Islet of Langerhans (tissue), 1 donor: ENCODE measurements at regions not wholly inside any gene's neighbourhood (a gene's known extent, or its start where the extent isn't known, plus 50 kb on each side); places are given as distances from the start of the nearest gene placed in this dataset.

Source experiments
- FAIRE-seq: peaks from one replicate; lab custom pipeline; 2011; peaks lifted over from hg19 to GRCh38; lab: Jason Lieb, UNC

- FAIRE-seq, result no peak
Observed at GRCh38 chr4:189279188-189279587, 661.5 kb upstream of the FRG1 start.

DNA sequence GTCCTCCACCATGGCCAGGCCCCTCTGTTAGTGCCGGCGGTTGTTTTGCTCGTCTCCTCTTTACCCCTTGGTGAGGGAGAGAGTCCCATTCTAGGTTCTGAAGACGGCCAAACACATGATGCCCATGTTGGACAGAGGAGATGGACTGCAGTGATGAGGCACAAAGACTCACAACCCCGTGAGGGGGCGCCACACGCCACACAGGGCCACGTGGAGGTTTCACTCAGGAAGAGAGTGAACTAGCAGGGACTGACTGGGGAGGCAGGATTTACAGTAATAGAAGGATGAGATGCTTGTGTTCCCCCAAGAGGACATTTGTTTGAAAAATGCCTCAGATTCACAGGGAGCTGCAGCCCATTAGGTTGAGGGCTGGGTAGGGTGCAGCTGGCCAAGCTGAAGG, 655.3 kb upstream of the FRG1 start:
- no peak for FAIRE-seq

GRCh38 chr4:189291939-189292338, 648.7 kb upstream of the FRG1 start:
- no peak for FAIRE-seq

DNA sequence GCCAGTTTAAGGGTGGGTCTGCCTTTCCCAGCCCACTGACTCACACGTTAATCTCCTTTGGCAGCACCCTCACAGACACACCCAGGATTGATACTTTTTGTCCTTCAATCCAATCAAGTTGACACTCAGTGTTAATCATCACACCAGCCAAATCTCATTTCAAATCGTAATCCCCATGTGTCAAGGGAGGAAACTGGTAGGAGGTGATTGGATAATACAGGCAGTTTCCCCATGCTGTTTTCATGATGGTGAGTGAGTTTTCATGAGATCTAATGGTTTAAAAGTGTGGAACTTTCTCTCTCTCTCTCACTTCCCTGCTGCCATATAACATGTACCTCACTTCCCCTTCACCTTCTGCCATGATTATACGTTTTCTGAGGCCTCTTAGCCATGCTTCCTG, 647.2 kb upstream of the FRG1 start:
- FAIRE-seq, result no peak

DNA sequence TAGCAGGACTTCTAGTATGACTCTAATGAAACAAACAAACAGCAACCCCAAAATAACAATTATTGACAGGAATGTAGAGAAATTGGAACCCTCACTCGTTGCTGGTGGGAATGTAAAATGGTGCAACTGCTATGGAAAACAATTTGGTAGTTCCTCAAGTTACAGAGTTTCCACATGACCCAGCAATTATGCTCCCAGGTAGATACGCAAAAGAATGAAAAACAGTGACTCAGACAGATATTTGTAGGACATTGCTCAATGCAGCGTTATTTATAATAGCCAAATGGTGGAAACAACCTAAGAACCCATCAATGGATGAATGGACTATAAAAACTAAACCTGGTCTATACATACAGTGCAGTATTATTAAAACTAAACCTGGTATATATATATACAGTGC, 646.1 kb upstream of the FRG1 start:
- no peak for FAIRE-seq

DNA sequence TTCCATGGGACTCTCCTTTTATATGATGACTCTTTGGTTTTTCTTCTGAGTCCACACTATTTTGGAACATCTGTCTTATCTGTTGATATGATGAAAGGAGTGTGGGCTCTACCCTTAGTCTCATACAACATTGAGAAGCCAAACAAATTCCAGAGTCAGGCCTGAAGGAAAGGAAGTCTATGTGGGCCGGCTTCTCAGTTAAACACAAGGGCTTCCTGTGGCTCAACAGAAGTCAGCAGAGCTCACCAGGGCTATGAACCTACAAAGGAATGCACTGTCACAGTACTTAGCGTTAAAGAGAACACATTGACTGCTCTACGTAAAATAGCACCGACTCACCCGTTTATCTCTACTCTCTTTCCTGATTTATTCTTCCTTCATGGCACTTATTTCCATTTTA, 641.0 kb upstream of the FRG1 start:
- no peak for FAIRE-seq

GRCh38 chr4:189301692-189302091, 639.0 kb upstream of the FRG1 start:
- no peak for FAIRE-seq

- FAIRE-seq, result no peak
Observed at GRCh38 chr4:189302719-189303118, 638.0 kb upstream of the FRG1 start.

DNA sequence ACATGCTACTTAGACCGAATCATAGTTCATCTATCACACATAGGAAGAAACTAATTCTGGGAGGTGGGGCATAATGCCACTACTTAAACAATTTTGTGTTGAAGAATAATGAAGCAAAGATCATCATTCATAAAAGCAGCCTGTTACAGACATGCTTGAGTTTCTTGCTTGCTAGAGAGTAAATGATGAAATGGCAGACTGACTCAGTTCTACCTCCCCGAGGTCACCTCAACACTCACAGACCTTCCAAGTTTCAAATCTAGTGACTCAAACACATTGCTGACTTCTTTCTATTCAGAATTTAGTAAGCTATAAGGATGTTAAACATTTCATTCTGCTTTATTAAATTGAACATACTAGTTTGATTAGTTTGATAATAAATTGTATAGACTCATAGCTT, 636.5 kb upstream of the FRG1 start:
- no peak for FAIRE-seq

GRCh38 chr4:189304809-189305208, 635.9 kb upstream of the FRG1 start:
- no peak for FAIRE-seq

- no peak for FAIRE-seq
Observed at GRCh38 chr4:189305500-189305899, 635.2 kb upstream of the FRG1 start.

DNA sequence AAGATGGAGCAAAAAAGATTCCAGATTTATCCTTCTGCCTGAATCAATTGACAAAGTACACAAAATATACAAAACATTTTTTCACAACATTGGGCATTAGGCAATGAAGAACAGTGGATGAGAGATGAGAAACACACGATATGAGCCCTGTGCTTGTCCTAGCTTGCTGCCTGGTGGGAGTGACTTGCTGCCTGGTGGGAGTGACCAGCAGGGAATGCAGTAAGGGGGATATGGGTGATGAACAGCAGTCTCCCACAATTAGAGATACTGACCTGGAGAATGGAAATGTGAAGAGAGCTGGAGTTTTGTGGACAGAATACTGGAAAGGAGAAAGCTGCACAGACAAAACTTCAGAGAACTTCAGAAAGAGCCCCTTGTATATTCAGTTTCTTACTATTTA, 629.4 kb upstream of the FRG1 start:
- no peak for FAIRE-seq

GRCh38 chr4:189313064-189313463, 627.6 kb upstream of the FRG1 start:
- FAIRE-seq, result no peak

GRCh38 chr4:189313861-189314513, 626.7 kb upstream of the FRG1 start:
- FAIRE-seq, result no peak

GRCh38 chr4:189322426-189322825, 618.2 kb upstream of the FRG1 start:
- FAIRE-seq, result no peak

DNA sequence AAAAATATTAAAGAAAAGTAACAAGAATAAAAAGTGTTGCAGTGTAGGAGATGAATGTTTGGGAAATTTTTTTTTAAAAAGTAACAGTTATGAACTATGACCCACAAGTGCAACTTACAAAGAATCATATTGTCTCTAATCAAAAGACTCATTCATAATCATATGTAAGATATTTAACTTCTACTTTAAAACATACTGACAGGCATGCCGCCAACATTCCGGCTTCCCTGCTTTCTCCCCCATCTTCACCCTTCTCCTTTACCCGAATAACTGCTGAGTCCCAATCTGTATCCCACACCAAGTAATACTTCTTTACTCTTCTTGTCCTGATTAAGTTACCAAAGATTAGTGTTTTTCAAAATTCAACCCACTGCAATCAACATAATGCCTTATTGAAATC, 598.8 kb upstream of the FRG1 start:
- no peak for FAIRE-seq

- FAIRE-seq, result no peak
Observed at GRCh38 chr4:189355590-189355989, 585.1 kb upstream of the FRG1 start.

DNA sequence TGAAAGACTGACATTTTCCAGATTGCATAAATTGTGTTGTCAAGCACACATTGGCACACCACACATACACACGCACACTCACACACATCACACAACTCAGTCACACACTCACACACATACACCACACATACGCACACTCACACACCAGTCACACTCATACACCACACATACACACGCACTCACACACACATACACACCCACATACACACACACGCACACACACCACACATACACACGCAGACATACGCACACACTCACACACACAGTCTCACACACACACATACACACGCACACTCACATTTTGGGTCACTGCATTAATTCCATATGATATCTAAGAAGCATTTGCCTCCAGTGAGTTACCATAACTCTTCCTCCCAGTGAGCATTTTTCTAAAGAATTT, 578.3 kb upstream of the FRG1 start:
- no peak for FAIRE-seq

DNA sequence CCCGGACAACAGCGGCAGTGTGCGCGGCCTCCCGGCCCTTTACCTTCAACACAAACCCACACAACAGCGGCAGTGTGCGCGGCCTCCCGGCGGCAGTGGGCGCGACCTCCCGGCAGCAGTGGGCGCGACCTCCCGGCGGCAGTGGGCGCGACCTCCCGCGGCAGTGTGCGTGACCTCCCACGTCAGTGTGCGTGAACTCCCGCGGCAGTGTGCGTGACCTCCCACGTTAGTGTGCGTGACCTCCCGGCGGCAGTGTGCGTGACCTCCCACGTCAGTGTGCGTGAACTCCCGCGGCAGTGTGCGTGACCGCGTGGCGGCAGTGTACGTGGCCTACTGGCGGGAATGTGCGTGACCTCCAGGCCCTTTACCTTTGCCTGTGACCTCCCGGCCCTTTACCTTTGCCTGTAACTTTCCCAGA, 576.6 kb upstream of the FRG1 start:
- no peak for FAIRE-seq

- FAIRE-seq, result no peak
Observed at GRCh38 chr4:189365451-189365850, 575.2 kb upstream of the FRG1 start.

DNA sequence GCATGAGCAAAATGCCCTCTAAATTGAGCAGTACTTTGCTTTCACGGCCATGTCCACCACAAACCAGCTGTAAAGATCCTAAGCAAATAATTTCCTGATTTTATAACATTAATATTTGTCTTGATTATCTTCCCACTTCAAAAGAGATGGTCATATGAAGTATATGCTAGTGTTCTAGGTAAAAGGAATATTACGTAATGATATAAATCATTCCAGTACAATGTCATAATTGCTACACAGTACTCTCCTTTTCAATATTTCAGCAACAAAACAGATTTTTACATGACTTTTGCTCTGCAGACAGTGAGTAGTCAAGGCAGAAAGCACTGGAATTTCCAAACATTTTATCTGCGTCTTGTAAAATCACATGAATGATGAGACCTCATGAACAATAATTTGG, 572.8 kb upstream of the FRG1 start:
- FAIRE-seq, result no peak

GRCh38 chr4:189374176-189374575, 566.5 kb upstream of the FRG1 start:
- FAIRE-seq, result no peak

DNA sequence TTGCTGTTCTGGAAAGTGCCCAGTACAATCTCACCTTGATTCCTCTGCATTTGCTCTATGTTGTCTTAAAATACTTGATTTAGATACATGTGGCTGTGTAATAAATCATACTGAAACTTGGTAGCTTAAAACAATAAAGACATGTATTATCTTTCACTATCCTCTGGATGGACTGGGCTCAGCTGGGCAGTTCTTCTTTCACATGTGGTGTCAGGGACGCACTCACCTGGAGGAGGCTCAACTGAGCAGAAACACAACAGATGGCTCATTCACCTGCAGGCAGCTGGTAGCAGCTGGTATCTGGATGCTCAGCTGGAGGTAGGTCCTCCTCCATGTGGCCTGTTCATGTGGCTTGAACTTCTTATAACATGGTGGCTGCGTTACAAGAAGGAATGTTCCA, 563.8 kb upstream of the FRG1 start:
- FAIRE-seq, result no peak

- FAIRE-seq, result no peak
Observed at GRCh38 chr4:189377569-189377968, 563.1 kb upstream of the FRG1 start.

DNA sequence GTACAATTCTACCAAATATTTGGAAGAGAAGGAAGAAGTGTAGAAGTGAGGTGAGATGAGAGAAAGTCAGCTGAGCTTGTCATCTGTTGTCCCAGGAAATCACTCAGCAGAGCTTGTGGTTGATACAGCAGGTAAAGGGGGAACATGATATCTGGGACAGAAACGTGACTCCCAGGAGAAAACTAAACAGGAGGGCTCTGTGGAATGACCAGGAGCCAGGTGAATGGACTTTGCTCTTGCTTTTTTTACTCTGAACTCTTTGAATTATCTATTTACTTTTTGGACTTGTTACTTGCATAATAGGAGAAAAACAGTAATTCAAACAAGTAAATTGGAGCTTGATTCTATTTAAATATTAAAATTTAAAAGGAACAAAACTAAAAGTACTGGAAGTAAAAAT, 555.6 kb upstream of the FRG1 start:
- no peak for FAIRE-seq
